ENCODE measurements at regions not wholly inside any gene's neighbourhood (a gene's known extent, or its start where the extent isn't known, plus 50 kb on each side); places are given as distances from the start of the nearest gene placed in this dataset.

GRCh38 chr20:59382907-59383306, 82.5 kb downstream of the EDN3 start:
- no peak overlapping the region for H3K27ac ChIP-seq
- TF ChIP-seq, protein P1, sequence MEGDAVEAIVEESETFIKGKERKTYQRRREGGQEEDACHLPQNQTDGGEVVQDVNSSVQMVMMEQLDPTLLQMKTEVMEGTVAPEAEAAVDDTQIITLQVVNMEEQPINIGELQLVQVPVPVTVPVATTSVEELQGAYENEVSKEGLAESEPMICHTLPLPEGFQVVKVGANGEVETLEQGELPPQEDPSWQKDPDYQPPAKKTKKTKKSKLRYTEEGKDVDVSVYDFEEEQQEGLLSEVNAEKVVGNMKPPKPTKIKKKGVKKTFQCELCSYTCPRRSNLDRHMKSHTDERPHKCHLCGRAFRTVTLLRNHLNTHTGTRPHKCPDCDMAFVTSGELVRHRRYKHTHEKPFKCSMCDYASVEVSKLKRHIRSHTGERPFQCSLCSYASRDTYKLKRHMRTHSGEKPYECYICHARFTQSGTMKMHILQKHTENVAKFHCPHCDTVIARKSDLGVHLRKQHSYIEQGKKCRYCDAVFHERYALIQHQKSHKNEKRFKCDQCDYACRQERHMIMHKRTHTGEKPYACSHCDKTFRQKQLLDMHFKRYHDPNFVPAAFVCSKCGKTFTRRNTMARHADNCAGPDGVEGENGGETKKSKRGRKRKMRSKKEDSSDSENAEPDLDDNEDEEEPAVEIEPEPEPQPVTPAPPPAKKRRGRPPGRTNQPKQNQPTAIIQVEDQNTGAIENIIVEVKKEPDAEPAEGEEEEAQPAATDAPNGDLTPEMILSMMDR (IDR thresholded peaks at IDR 0.05) = no peak
- no peak for DNase-seq (ENCODE audit: low spot score)
- no peak overlapping the region for H3K4me3 ChIP-seq

- TF ChIP-seq, protein P1 (IDR thresholded peaks at IDR 0.05) = no peak
- Histone ChIP-seq H3K27ac (no peak overlapping the region), H3K4me3 (no peak overlapping the region)
- DNase-seq (ENCODE audit: low spot score) = no peak
Observed at GRCh38 chr20:59385038-59385437, 84.6 kb downstream of the EDN3 start.

- DNase-seq (ENCODE audit: low spot score) = no peak
- Histone ChIP-seq H3K27ac (no peak overlapping the region), H3K4me3 (no peak overlapping the region)
- TF ChIP-seq, protein P1 (IDR thresholded peaks at IDR 0.05) = no peak
Observed at GRCh38 chr20:59385480-59385879, 85.1 kb downstream of the EDN3 start.

GRCh38 chr20:59386809-59387208, 86.4 kb downstream of the EDN3 start:
- Histone ChIP-seq H3K4me3 (no peak overlapping the region), H3K27ac (no peak overlapping the region)
- TF ChIP-seq, protein P1 (IDR thresholded peaks at IDR 0.05) = no peak
- no peak for DNase-seq (ENCODE audit: low spot score)

- Histone ChIP-seq H3K4me3 (no peak overlapping the region), H3K27ac (no peak overlapping the region)
- TF ChIP-seq, protein P1 (IDR thresholded peaks at IDR 0.05) = no peak
- no peak for DNase-seq (ENCODE audit: low spot score)
Observed at GRCh38 chr20:59387891-59388290, 87.5 kb downstream of the EDN3 start.

DNA sequence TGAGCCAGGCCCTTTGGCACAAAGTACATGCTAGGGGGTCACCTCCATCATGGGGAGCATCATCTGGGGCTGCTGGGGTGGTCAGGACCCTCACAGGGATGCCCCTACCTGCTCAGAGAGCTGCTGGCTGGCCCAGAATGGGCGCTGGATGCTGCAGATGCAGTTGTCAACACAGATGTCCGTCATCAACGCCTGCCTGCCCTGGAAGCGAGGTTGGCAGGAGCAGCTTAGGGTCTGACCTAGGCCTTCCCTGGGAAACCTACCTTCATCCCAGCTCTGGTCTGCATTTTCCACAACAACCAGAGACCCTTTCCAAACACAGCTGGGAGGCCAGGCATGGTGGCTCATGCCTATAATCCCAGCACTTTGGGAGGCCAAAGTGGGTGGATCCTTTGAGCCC, 88.0 kb downstream of the EDN3 start:
- H3K4me3 ChIP-seq = no peak overlapping the region
- TF ChIP-seq, protein P1 (IDR thresholded peaks at IDR 0.05) = no peak
- no peak for DNase-seq (ENCODE audit: low spot score)
- H3K27ac ChIP-seq = no peak overlapping the region

GRCh38 chr20:59390437-59390836, 90.0 kb downstream of the EDN3 start:
- TF ChIP-seq, protein P1 (IDR thresholded peaks at IDR 0.05) = no peak
- Histone ChIP-seq H3K27ac (no peak overlapping the region), H3K4me3 (no peak overlapping the region)
- no peak for DNase-seq (ENCODE audit: low spot score)

Data from coronary artery (tissue), 2 donors.